ENCODE measurements at regions not wholly inside any gene's neighbourhood (a gene's known extent, or its start where the extent isn't known, plus 50 kb on each side); places are given as distances from the start of the nearest gene placed in this dataset.

GRCh38 chr2:117068371-117068770 lies 746.1 kb upstream of the DDX18 start:
- TF ChIP-seq CTCF (IDR thresholded peaks at IDR 0.05) = no peak
- no peak for TF ChIP-seq POLR2A (IDR thresholded peaks at IDR 0.05)
- TF ChIP-seq POLR2AphosphoS5 (IDR thresholded peaks at IDR 0.05) = no peak
